NCI-H82 treated with DMSO at 0.1 percent for 48 hours (cell line): ENCODE measurements at regions not wholly inside any gene's neighbourhood (a gene's known extent, or its start where the extent isn't known, plus 50 kb on each side); places are given as distances from the start of the nearest gene placed in this dataset.

Experiments
- DNase-seq: peaks from one replicate; lab custom pipeline; 2025; ENCODE audit not compliant: unreplicated experiment; lab: John Stamatoyannopoulos, UW

- no peak for DNase-seq
Observed at GRCh38 chr13:76527041-76527440, 359.2 kb downstream of the KCTD12 start.

GRCh38 chr13:76523740-76524340, 362.4 kb downstream of the KCTD12 start:
- no peak for DNase-seq

- no peak for DNase-seq
Observed at GRCh38 chr13:76522083-76522755, 364.0 kb downstream of the KCTD12 start.

GRCh38 chr13:76519685-76520084, 366.5 kb downstream of the KCTD12 start:
- DNase-seq, result no peak

- DNase-seq, result no peak
Observed at GRCh38 chr13:76516586-76516985, 369.6 kb downstream of the KCTD12 start.

- no peak for DNase-seq
Observed at GRCh38 chr13:76516013-76516412, 370.2 kb downstream of the KCTD12 start.

GRCh38 chr13:76512721-76513145, 373.5 kb downstream of the KCTD12 start:
- peak; percentile 74 for DNase-seq

- no peak for DNase-seq
Observed at GRCh38 chr13:76505437-76505836, 380.8 kb downstream of the KCTD12 start.

GRCh38 chr13:76503766-76504165, 382.4 kb downstream of the KCTD12 start:
- no peak for DNase-seq

GRCh38 chr13:76503291-76503690, 382.9 kb downstream of the KCTD12 start:
- no peak for DNase-seq

GRCh38 chr13:76500894-76501293, 385.3 kb downstream of the KCTD12 start:
- DNase-seq, result no peak

- DNase-seq, result no peak
Observed at GRCh38 chr13:76499891-76500290, 386.3 kb downstream of the KCTD12 start.

- no peak for DNase-seq
Observed at GRCh38 chr13:76489274-76489673, 396.9 kb downstream of the KCTD12 start.

- no peak for DNase-seq
Observed at GRCh38 chr13:76481738-76482137, 404.5 kb downstream of the KCTD12 start.

GRCh38 chr13:76474966-76475365, 411.2 kb downstream of the KCTD12 start:
- DNase-seq, result no peak

GRCh38 chr13:76474356-76474755, 411.8 kb downstream of the KCTD12 start:
- no peak for DNase-seq

GRCh38 chr13:76473552-76474134, 412.6 kb downstream of the KCTD12 start:
- peak; percentile 79 for DNase-seq

GRCh38 chr13:76472916-76473315, 413.3 kb downstream of the KCTD12 start:
- DNase-seq, result no peak

- no peak for DNase-seq
Observed at GRCh38 chr13:76471486-76471885, 414.7 kb downstream of the KCTD12 start.

GRCh38 chr13:76470991-76471390, 415.2 kb downstream of the KCTD12 start:
- no peak for DNase-seq

GRCh38 chr13:76466043-76466442, 420.2 kb downstream of the KCTD12 start:
- DNase-seq, result no peak

- DNase-seq, result no peak
Observed at GRCh38 chr13:76463314-76463713, 422.9 kb downstream of the KCTD12 start.
